ENCODE measurements at regions not wholly inside any gene's neighbourhood (a gene's known extent, or its start where the extent isn't known, plus 50 kb on each side); places are given as distances from the start of the nearest gene placed in this dataset.

GRCh38 chr13:106398289-106398688 lies 137.2 kb downstream of the EFNB2 start:
- TF ChIP-seq TAF1 (IDR thresholded peaks at IDR 0.05; ENCODE audit: low read depth) (no peak), RAD21 (IDR thresholded peaks at IDR 0.05; ENCODE audit: low read depth) (no peak), REST (IDR thresholded peaks at IDR 0.05; ENCODE audit: low read depth) (no peak), EP300 (IDR thresholded peaks at IDR 0.05; ENCODE audit: borderline replicate concordance) (no peak)
